Stimulated activated CD4-positive, alpha-beta T cell treated with anti-CD3 and anti-CD28 coated beads, Interleukin-4, amount 100 ng/mL, for 4 hours (primary cell): ENCODE measurements at regions not wholly inside any gene's neighbourhood (a gene's known extent, or its start where the extent isn't known, plus 50 kb on each side); places are given as distances from the start of the nearest gene placed in this dataset.
"Not testable (repeated sequence)": the region's sequence is repeated elsewhere in the genome, so short reads cannot be mapped to it uniquely, and the experiment has no call there.

Experiments
- DNase-seq, 2 experiments: peaks; one replicate each; pipeline ENCODE4 v3.0.0-alpha.2; 2020

DNA sequence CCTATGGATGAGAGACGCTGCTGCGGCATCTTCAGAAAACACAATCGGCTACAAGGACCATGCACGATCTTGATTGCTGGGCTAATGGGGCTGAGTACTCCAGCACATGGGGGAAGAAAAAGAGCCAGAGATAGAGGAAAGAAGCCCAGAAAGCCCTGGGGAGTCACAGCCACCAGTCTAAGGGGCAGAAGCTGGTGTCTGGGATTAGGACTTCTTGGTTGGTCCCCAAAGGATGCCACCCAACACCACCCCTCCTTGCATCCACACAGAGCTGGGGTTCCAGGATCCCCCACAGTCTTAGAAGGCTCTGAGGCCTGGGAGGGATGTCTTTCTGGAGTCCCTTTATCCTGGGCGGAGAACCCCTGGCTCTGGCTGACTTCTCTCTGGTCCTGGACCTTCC lies 98.4 kb upstream of the TARDBP start:
- DNase-seq: no peak

DNA sequence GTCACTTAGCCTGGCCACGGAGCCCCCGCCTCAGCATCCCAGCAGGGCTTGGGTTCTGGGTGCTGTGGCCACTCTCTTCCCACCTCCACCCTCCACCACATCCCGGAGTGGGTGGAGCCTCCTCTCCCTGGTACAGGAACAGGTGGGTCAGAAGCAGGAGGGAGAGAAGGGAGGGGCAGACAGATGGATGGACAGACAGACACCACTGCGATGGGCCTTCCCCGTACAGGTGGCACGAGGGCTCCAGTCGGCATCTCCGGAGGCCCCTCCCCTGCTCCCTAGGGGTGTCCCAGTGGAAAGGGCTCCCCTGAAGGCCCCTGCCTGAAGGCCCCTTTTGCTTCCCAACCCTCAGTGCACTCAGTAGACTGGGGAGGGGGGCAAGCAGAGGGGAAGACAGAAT lies 96.9 kb upstream of the TARDBP start:
- DNase-seq: no peak

DNA sequence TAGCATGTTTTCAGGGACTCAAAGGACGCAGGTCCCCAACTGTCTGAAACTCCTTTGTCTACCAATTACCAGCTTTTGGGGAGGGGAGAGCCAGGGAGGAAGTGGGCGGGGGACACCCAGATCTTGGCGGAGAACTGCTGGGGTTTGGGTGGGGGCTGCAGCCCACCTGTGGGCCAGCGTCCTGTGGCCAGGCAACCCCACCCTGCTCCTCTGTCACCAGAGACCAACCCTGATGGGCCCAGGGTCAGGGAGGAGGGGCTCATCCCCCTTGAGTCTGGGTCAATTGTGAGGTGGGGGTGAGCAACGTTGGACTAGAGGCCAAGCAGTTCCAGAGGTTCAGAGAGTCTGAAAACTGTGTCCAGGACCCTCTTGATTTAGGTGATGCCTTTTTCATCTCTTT lies 96.1 kb upstream of the TARDBP start:
- DNase-seq: no peak

DNA sequence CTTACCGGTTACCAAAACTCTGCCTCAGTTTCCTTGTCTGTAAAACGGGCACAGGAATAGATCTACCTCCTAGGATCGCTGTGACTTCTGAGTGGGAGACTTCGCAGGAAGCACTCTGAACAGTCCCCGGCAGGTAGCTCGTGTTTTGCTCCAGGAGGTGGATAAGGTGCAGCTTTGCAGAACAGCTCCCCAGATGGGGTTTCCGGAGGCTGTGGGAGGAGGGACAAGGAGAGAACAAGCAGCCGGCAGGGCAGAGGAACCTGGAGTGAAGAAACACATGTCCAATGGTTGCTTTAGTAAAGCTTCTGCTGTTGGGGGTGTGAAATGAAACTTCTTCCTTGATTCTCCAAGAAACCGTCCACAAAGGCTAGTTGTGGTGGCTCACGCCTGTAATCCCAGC lies 95.5 kb upstream of the TARDBP start:
- no peak for DNase-seq

DNA sequence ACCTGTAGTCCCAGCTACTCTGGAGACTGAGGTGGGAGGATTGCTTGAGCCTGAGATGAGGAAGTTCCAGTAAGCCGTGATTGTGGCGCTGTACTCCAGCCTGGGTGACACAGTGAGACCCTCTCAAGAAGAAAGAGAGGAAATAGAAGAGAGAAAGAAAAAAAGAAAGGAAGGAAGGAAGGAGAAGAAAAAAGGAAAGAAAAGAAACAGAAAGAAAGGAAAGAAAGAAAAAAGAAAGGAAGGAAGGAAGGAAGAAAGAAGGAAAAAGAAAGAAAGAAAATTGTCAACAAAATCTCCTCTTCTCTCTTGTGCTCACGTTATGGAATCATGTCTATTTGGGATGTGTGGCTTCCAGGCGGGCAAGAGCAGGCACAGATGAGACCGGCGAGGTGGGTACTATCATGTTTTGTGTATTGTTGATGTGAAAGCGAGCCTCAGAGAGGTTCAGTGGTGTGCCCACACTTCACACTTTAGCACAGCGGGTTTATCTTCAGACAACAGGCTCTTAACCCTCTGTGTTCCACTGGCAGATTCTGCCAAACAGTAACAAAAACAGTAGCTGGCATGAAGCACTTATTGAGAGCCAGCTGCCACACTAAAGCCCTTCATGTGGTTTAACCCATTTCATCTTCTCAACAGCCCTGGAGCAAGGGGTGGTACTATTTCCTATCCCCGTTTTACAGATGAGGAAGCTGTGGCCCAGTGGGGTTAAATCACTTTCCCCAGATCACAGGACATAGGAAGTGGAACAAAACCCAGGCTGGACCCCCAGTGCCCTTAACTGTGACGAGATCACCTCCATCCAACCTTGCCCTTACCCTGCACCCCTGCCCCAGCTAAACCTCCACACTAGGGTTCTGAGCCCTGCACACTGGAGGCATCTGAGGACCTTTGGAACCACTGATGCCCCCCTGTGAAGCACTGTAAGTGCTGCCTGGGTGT lies 94.7 kb upstream of the TARDBP start:
- DNase-seq: no peak

DNA sequence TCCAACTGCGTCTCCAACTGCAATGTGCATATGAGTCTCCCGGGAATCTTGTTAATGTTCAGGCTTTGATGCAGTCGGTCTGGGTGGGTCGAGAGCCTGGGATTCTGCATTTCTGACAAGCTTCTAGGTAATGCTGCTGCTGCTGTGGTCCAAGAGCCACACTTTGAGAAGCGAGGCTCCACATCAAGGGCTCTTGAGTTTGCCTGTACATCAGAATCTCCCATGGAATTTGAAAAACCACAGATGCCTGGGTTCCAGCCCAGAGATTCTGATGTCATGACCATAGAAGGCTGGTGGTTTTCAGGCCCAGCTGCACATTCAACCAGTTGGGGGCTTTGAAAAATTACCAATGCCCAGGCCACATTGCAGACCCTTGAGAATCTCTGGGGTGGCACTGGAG lies 93.9 kb upstream of the TARDBP start:
- DNase-seq: no peak

DNA sequence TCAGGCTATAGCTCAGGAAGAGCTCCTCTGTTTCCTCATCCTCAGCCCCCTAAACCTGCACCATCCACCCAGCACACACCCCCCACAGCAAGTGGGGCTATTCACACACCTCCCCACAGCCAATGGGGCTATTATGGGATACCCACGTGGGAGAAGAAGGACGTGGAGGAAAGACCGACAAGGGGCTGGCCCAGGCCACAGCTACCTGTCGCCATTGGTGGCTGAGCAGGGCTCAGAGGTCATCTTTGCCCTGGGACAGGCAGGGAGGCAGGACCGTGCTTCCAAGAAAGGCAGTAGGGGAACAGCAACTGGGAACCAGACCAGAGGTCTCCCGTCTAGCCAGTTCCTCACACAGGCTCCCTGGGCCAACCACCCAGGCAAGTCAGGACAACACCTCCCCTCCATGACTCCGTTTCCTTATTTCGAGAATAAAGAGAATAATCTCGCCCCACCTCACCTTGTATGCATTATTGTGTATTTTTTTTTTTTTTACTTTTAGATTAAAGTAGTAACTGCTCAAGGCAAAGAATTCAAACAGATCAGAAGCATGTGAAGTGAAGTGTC lies 92.3 kb upstream of the TARDBP start:
- no peak for DNase-seq

DNA sequence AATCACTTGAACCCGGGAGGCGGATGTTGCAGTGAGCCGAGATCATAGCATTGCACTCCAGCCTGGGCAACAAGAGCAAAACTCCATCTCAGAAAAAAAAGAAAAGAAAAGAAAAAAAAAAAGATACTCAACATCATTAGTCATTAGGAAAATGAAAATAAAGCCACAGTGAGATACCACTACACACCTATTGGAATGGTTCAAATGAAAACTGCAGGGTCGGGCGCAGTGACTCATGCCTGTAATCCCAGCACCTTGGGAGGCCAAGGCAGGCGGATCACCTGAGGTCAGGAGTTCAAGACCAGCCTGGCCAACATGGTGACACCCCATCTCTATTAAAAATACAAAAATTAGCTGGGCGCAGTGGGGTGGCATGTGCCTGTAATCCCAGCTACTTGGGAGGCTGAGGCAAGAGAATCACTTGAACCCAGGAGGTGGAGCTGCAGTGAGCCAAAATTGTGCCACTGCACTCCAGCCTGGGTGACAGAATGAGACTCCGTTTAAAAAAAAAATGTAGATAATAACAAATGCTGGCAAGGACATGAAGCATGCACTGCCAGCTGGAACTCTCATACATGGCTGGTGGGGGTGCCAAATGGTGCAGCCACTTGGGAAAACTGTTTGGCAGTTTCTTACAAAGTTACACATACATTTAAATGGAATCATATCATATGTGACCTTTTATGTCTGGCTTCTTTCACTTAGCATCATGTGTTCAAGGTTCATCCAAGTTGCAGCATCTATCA lies 90.0 kb upstream of the TARDBP start:
- DNase-seq: not testable (repeated sequence)

DNA sequence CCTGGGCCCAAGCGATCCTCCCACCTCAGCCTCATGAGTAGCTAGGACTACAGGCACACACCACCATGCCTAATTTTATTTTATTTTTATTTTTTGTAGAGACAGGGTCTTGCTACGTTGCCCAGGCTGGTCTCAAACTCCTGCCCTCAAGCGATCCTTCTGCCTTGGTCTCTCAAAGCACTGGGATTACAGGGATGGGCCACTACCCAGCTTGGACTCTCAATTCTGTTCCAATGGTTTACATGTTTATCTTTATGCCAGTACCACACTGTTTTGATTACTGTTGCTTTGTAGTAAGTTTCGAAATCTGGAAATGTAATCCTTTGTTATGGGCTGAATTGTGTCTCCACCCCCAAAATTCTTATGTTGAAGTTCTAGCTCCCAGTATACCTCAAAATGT lies 88.4 kb upstream of the TARDBP start:
- DNase-seq: no peak

DNA sequence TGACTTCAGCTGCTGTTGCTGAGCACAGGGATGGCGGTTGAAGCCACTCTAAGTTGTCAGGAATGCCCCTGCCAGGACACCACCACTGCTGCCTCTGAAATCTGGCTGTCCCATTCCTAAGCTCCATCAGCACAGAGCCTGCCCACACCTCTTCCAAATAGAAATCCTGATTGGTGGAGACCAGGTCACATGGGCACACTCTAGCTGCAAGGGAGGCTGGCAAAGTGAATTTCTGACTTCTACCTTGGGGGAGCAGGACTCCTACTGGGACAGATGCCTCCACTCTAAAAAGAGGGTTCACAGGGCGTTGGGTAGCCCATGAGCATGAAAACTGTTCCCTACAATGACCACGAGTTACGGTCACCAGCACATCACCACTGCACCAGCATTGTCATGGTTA lies 83.8 kb upstream of the TARDBP start:
- no peak for DNase-seq

DNA sequence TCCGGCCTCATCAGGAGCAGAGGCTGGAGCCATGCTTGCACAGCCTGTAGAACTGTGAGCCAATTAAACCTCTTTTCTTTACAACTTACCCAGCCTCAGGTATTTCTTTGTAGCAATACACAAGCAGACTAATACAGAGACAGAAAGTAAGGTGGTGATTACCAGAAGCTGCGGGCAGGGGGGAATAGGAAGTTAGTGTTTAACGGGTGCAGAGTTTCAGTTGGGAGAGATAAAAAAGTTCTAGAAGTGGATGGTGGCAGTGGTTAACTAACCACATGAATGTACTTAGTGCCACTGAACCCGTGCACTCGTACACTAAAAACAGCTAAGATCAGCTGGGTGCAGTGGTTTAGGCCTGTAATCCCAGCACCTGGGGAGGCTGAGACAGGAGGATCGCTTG lies 80.4 kb upstream of the TARDBP start:
- no peak for DNase-seq

DNA sequence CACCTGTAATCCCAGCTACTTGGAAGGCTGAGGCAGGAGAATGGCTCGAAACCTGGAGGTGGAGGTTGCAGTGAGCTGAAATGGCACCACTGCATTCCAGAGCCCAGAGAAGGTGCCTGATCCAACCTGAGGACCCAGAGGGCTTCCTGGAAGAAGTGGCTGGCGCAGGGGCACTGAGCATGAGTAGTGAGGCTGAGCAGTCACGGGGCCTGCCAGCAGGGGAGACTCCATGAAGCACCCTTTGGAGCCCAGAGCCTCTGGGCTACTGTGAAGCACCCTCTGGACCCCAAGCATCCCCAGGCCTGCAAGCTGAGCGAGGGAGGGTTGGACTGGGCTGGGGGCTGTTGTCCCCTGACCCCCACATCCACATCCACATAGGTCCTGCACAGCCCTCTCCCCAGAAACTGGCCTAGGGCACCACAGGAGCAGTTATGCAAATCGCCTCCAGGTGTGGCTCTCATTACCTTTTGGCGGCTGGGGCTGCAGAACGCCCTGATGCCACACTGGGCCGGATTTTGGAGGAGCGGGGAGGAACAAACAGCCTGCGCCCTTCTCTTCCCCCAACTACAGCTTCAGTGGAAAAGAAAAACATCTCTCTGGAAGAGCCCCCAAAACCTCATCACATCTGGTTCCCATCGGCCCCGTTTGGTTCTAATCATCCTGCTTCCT lies 78.2 kb upstream of the TARDBP start:
- no peak for DNase-seq

DNA sequence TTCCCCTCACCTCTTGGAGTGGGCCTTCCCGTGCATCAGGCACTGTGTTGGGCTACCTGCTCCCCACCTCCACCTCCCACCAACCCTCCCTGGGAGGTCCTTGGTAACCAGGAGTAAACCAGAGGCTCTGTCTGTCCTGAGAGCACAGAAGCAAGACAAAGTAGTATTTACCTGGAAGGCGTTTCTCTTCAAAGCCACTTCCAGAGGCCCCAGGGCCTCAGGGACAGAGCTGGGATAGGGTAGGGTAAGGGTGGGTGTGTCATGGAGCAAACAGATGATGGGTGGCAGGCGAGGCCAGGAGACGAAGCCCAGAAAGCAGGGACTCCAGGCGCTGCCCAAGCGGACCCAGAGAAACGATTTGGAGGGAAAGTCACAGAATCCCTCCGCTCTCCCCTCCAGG lies 77.2 kb upstream of the TARDBP start:
- DNase-seq: no peak

DNA sequence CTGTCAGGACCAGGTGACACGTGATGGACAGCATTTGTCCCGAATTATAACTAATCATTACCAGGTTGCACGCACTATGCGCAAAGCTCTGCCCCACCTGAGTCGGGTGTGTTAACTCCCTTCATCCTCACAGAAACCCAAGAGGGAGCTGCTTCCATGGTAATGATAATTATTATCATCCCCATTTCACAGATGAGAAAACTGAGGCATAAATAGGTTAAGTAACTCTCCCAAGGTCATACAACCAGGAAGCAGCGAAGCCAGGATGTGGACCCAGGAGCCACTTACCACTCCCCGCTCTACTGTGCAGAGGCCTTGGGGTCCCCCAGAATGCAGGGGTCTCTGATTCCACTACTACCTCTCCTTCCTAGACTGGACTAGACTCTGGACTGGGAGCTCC lies 76.7 kb upstream of the TARDBP start:
- no peak for DNase-seq

DNA sequence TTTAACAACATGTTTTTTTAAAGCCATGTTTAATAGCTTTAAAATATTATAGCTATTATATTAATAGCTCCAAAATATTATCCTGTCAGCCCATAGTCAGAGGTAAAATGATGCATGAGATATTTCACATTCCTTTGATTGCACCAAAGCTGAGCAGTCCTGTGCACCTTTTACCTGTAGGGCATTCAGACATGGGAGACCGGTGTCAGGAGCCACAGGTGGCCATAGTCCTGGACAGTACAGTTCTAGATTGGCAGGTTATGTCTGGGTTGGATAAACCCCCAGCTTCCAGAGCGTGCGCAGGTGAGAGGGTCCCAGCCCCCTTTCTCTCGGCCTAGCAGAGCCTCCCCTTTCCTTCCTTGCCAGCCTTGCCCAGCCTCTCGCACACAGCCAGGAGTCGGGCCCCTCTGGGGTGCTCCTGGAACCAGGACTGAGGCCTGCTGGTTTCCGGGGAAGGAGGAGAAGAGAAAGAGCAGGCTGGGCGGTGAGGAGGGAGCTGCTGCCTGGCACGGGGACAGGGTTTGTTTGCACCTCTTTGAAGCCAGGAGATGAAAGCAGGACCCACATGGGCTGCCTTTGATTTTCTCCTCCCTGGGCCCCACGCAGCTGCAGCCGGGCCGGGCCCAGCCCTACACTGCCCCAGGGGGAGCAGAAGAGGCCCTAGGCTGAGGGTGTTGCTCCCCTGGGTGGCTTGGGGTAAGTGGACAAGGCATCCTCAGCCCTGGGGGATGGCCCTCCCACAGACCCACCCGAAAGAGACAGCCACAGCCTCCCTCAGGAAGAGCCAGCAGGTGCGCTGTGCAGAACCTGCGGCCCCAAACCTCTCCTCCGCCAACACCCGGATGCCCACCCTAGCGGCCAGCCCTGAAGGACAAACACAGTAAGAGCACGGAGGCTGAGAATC lies 75.2 kb upstream of the TARDBP start:
- no peak for DNase-seq

DNA sequence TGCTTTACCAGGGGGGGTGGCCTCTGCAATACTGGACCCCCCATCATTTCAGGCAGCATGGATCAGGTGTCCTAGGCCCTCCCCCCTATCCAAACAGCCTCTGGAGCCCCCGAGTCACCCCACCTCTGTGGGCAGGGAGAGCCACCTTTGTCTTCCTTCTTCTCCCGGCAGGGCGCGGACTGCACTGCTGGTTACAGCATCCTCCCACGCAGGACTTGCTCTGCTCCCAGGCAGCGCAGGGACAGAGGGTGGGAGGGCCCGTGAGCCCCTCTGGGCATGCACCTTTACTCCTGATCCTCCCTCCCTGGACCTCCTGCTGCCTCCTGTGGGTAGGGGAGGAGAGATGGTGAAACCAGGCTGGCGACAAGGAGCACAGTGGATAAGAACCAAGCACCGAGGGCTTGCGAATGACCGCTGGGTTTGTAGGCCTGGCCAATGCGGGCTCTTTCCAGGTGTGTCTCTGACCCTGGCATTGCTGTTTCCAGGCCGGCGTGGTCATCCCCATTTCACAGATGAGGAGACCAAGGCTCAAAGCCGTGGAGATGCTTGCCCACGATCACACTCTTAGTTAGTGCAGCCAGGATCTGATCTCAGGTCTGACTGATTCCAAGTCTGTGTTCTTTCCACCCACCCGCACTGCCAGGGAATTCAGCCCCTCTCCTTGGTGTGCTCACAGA lies 73.6 kb upstream of the TARDBP start:
- no peak for DNase-seq

DNA sequence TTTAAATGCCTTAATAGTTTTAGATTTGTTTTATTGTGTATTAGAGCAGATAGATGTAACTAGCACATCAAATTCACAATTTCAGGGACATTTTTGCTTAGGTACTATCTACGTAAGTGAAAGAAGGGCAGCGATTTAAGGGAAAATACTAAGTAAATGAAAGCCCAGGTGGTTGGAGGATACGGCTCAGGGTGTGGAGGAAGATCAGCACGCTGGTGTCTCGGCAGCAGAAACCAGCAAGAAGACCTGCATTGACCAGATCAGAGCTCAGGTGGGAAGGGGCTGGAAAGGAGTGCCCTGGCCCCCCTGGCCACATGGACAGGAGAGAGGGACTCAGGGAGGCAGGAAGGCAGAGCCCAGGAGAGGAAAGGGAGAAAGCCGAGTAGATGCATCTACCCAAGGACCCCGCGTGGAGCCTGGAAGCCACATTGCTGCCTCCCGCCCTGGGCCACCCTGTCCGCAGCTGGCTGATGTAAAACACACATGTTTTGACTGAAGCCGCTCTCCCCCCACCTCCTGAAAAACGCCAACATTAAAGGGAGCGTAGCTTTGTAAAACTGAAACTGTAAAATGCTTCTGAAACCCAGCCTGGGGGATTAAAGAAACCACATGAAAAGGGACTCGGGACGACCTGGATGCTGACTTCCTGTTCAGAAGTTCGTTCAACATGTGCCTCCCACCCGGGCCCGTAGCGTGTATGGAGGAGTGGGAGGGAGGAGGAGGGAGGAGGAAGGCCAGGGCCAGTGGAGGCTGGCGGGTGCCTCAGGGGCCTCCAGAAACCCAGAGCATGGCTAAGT lies 72.6 kb upstream of the TARDBP start:
- peak; percentile 43 to 68 for DNase-seq

DNA sequence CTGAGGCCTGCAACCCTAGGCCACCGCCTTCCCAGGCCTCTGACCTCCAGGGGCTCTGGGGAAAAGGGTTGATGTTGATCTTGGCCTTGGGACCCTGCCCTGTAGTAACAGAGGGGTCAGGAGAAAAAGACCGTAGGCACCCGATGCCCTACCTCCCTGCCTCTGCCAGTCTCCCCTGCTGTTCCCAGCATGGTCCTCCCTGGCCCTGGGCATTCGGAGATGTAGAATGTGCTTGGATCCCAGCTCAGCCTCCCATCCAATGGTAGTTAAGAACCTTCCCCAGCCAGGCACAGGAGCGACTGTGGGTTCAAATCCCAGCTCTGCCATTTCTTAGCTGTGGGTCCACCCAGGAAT lies 72.0 kb upstream of the TARDBP start:
- no peak for DNase-seq

DNA sequence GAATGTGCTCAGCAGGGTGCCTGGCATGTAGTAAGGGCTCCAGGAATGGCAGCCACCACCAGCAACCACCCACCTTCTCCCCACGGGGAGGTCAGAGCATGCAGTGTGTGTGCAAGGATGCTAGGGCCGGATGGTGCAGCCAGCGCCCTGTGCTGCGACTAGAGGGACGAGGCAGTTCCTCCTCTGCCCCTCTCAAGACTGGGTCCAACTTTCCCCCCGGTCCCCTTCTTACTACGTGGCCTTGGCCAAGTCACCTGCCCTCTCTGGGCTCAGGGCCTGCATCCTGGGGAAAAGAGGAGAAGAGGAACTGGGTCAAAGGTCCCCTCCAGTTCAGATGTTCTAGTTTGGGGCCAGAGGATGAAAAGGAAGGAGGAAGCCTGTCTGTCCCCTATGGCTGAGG lies 71.6 kb upstream of the TARDBP start:
- DNase-seq: no peak

DNA sequence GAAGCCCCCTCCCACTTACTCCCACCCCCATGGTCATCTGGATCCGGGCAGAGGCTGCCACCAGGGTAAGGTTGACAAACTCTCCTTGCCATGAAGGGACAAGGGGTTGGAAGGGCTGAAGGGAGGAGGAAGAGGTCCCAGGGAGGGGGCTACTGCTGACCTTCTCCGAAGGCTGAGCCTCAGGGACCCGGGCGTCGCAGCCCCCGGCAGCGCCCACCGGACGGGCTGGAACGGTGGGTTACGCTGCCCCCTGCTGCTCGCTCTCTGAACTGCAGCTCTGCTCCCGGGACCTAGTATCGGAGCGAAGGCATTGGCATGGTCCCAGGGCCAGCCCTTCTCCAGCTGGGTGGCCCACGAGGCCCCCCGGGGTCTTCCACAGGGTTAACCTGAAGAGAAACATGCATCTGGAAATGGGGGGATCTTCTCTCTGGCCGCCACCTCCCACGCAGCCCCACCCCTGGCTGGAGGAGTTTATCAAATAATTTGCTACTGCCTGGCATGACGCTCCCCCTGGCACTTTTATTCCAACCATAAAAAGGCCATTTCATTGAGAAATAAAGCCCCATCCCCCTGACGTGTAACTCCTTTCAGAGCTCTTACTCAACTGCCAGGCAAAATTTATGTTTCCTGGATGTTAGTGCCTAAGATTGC lies 70.4 kb upstream of the TARDBP start:
- peak; percentile 33 to 68 for DNase-seq
